Testis (tissue), 2 donors: ENCODE measurements at regions not wholly inside any gene's neighbourhood (a gene's known extent, or its start where the extent isn't known, plus 50 kb on each side); places are given as distances from the start of the nearest gene placed in this dataset.

Experiments used
- DNase-seq: peaks from one replicate; pipeline ENCODE4 v3.0.0-alpha.2; 2019
- H3K27ac ChIP-seq, 2 donors: fragments of 200-600 bp; sonication (generic); one replicate each; pipeline ENCODE4 v1.5.1; 2019
- H3K27me3 ChIP-seq: fragments of 200-600 bp; sonication (generic); one replicate; pipeline ENCODE4 v1.5.1; 2019
- H3K36me3 ChIP-seq: fragments of 200-600 bp; sonication (generic); one replicate; pipeline ENCODE4 v1.5.1; 2017; ENCODE audit warnings: low read depth; ENCODE audit errors: missing control alignments
- H3K4me1 ChIP-seq: fragments of 200-600 bp; sonication (generic); one replicate; pipeline ENCODE4 v1.5.1; 2019
- H3K4me3 ChIP-seq, 2 donors: fragments of 200-600 bp; sonication (generic); one replicate each; pipeline ENCODE4 v1.5.1; 2017 to 2019
- H3K9me3 ChIP-seq: fragments of 200-600 bp; sonication (generic); one replicate; pipeline ENCODE4 v1.5.1; 2017
- CTCF ChIP-seq, 3 experiments: fragments of 450-650 bp in 2 of 3; fragments of 200-600 bp in 1 of 3; sonication (generic) in 1 of 3; IDR thresholded peaks; one replicate each; pipeline ENCODE4 v1.5.1; 2016 to 2019; ENCODE audit warnings: antibody characterized with exemption in 3 of 3, mild to moderate bottlenecking in 2 of 3, moderate library complexity in 1 of 3
- POLR2A ChIP-seq: fragments of 450-650 bp; IDR thresholded peaks from one replicate; pipeline ENCODE4 v1.6.1; 2017; ENCODE audit warnings: antibody characterized with exemption, mild to moderate bottlenecking, moderate library complexity
- WGBS, 2 donors: methylation state at CpG; one replicate each; pipeline ENCODE4 v1.1.5; 2018; 5-methylcytosine and 5-hydroxymethylcytosine counted together
- intact Hi-C: fragments of 100-400 bp; cut with DNase I; formaldehyde crosslinking; loops from one replicate; pipeline ENCODE4 v1.15.1; 2023; ENCODE audit warnings: low total_unique reads

DNA sequence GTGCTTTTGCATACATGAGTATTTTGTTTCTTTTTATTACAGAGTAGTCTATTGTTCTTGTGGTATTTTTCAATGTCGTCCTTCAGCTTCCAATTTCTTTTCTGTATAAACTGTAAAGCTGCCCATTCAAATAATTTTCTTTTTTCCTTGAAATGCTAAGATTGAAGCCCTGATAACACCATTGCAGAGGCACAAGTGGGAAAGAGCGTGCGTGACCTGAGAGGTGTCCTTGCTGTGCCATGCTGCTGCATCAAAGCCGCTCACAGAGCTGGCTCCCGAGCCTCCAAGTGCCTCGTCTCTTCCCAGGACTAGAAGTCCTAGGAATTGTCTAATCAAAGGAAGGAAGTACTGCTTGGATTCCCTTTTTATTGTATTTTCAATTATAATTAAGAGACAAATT is 101.9 kb upstream of the PFN2 start:
- TF ChIP-seq POLR2A (no peak), CTCF (IDR thresholded peaks at IDR 0.05) (no peak)
- Histone ChIP-seq H3K4me1 (no peaks in the 10 kb centered on the region), H3K36me3 (no peaks in the 10 kb centered on the region), H3K27ac (no peak overlapping the region), H3K27me3 (no peaks in the 10 kb centered on the region), H3K4me3 (no peak overlapping the region), H3K9me3 (no peaks in the 10 kb centered on the region)
- no peak for DNase-seq
- WGBS, 2 donors = 79 to 81% methylated on average over 6 of the region's 6 CpGs
- intact Hi-C loops = no loop called here

DNA sequence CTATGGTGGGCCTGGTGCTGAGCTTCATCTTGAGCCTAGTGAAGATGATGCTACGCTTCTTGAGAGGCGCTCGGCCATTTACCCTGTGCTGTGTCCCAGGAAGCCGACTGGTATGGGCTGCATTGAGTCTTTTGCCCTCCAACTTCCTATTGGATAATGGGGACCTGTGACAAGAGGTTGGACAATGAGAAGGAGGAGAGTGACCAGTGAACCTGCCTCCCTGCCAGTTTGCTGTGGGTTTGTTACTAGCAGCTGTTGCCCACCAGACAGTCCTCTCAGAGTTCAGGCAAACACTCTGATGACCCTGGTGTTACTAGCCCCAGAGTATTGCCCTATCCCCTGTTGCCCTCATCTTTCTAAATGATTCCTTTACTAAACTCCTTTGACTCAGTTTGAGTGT is 99.6 kb upstream of the PFN2 start:
- Histone ChIP-seq H3K27ac (no peak overlapping the region), H3K36me3 (no peaks in the 10 kb centered on the region), H3K9me3 (no peaks in the 10 kb centered on the region), H3K4me3 (no peak overlapping the region), H3K27me3 (no peaks in the 10 kb centered on the region), H3K4me1 (no peaks in the 10 kb centered on the region)
- intact Hi-C loops = no loop called here
- DNase-seq = no peak
- TF ChIP-seq CTCF (IDR thresholded peaks at IDR 0.05) (no peak), POLR2A (no peak)
- 100% methylated on average over 4 of the region's 4 CpGs; no CpG with 5 or more reads in 1 of the 2 donors for WGBS, 2 donors

- intact Hi-C loops = no loop called here
- no peaks in the 10 kb centered on the region for H3K27me3 ChIP-seq
- 100% methylated on average over 1 of the region's 1 CpG for WGBS, 2 donors
- H3K9me3 ChIP-seq = no peaks in the 10 kb centered on the region
- no peaks in the 10 kb centered on the region for H3K36me3 ChIP-seq
- no peak overlapping the region for H3K4me3 ChIP-seq
- no peaks in the 10 kb centered on the region for H3K4me1 ChIP-seq
- no peak for DNase-seq
- no peak overlapping the region for H3K27ac ChIP-seq
- TF ChIP-seq CTCF (IDR thresholded peaks at IDR 0.05) (no peak), POLR2A (no peak)
Measured at GRCh38 chr3:150069633-150070032, 98.9 kb upstream of the PFN2 start.

DNA sequence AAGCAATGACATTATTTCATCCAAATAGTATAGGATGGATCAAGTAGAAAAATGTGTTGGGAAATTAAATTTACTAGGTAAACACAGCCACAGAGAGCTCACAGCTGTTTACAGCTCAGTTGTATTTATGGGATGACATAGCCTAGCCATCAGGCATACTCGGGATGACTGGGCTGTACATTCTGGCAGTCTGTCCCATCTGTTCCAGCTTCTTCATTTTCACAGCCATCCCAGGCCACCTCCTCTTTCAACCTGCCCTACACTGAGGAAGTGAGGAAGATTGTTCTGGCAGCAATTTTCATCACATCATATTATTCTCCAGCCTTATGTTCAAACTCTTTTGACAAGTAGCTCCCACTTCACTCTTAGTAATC is 98.4 kb upstream of the PFN2 start:
- H3K4me1 ChIP-seq = no peaks in the 10 kb centered on the region
- H3K4me3 ChIP-seq = no peak overlapping the region
- H3K9me3 ChIP-seq = no peaks in the 10 kb centered on the region
- no peaks in the 10 kb centered on the region for H3K27me3 ChIP-seq
- H3K27ac ChIP-seq = no peak overlapping the region
- 78 to 83% methylated on average over 1 of the region's 1 CpG for WGBS, 2 donors
- no peaks in the 10 kb centered on the region for H3K36me3 ChIP-seq
- no peak for DNase-seq
- intact Hi-C loops = no loop called here
- TF ChIP-seq POLR2A = no peak
- TF ChIP-seq CTCF (IDR thresholded peaks at IDR 0.05) = no peak

GRCh38 chr3:150068440-150069153 is 97.9 kb upstream of the PFN2 start:
- H3K4me1 ChIP-seq = no peaks in the 10 kb centered on the region
- DNase-seq = no peak
- TF ChIP-seq CTCF (IDR thresholded peaks at IDR 0.05) = no peak
- TF ChIP-seq POLR2A = no peak
- H3K27me3 ChIP-seq = no peaks in the 10 kb centered on the region
- H3K27ac ChIP-seq = no peak overlapping the region
- intact Hi-C loops = no loop called here
- H3K9me3 ChIP-seq = no peaks in the 10 kb centered on the region
- WGBS, 2 donors = 96% methylated on average over 7 of the region's 7 CpGs
- H3K4me3 ChIP-seq = no peak overlapping the region
- no peaks in the 10 kb centered on the region for H3K36me3 ChIP-seq
